Karpas-422 (cell line): ENCODE measurements at regions not wholly inside any gene's neighbourhood (a gene's known extent, or its start where the extent isn't known, plus 50 kb on each side); places are given as distances from the start of the nearest gene placed in this dataset.

Experiments used
- DNase-seq: peaks from one replicate; pipeline ENCODE4 v3.0.0-alpha.2; 2015
- H2AFZ ChIP-seq: fragments of 200-600 bp; sonication (generic); 2 replicates; pipeline ENCODE4 v1.6.1; 2014; ENCODE audit warnings: antibody characterized with exemption, low read length, mixed read lengths
- H3K27ac ChIP-seq: fragments of 200-600 bp; sonication (generic); 2 replicates; pipeline ENCODE4 v1.5.1; 2014; ENCODE audit warnings: mild to moderate bottlenecking, low read length, moderate library complexity
- H3K27me3 ChIP-seq: fragments of 200-600 bp; sonication (generic); 2 replicates; pipeline ENCODE4 v1.6.1; 2014; ENCODE audit warnings: low read length, mixed read lengths
- H3K36me3 ChIP-seq: fragments of 200-600 bp; sonication (generic); 2 replicates; pipeline ENCODE4 v1.6.1; 2014; ENCODE audit warnings: low read length, mixed read lengths; ENCODE audit not compliant: insufficient read depth
- H3K4me1 ChIP-seq: fragments of 200-600 bp; sonication (generic); 2 replicates; pipeline ENCODE4 v1.6.1; 2014; ENCODE audit warnings: mild to moderate bottlenecking, low read length, mixed read lengths
- H3K4me2 ChIP-seq: fragments of 200-600 bp; sonication (generic); 2 replicates; pipeline ENCODE4 v1.6.1; 2014; ENCODE audit warnings: low read length, low read depth, mild to moderate bottlenecking; ENCODE audit not compliant: poor library complexity, severe bottlenecking
- H3K4me3 ChIP-seq: fragments of 200-600 bp; sonication (generic); 2 replicates; pipeline ENCODE4 v1.5.1; 2014; ENCODE audit warnings: mild to moderate bottlenecking, antibody characterized with exemption, low read length, mixed read lengths
- H3K79me2 ChIP-seq: fragments of 200-600 bp; sonication (generic); 2 replicates; pipeline ENCODE4 v1.6.1; 2014; ENCODE audit warnings: mild to moderate bottlenecking, low read length, mixed read lengths
- H3K9ac ChIP-seq: fragments of 200-600 bp; sonication (generic); 2 replicates; pipeline ENCODE4 v1.6.0; 2014; ENCODE audit warnings: low read length
- H3K9me2 ChIP-seq: fragments of 200-600 bp; sonication (generic), shearing (Covaris generic); replicated peaks from 2 replicates; pipeline ENCODE4 v1.6.0; 2014; ENCODE audit warnings: mild to moderate bottlenecking, low read length, moderate library complexity; ENCODE audit not compliant: insufficient read depth
- H3K9me3 ChIP-seq: fragments of 300-700, 200-600 bp; sonication (generic); 2 replicates; pipeline ENCODE4 v1.6.1; 2014; ENCODE audit warnings: low read length, mixed read lengths
- H4K20me1 ChIP-seq: fragments of 200-600 bp; sonication (generic); 2 replicates; pipeline ENCODE4 v1.6.1; 2014; ENCODE audit warnings: mild to moderate bottlenecking, antibody characterized with exemption, low read length, low read depth; ENCODE audit not compliant: insufficient read depth

DNA sequence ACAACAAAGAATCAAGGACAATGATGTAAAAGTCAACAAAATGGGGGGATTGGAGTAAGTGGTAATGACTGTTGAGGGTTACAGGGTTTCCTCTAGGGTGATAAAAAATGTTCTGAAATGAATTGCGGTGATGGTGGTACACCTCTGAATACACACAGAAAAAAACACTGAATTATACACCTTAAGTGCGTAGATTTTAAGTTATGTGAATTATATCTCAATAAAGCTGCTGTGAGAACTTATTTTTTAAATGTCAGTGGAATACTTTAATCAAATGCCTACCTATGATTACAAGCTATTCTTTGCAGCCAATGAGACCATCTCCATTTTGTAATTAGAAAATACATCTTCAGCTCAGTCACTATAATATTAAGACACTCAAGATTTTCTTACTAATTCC is 53.5 kb downstream of the ZNF608 start:
- Histone ChIP-seq H3K9me3 (no peaks in the 10 kb centered on the region), H3K36me3 (no peaks in the 10 kb centered on the region), H3K79me2 (no peaks in the 10 kb centered on the region)

DNA sequence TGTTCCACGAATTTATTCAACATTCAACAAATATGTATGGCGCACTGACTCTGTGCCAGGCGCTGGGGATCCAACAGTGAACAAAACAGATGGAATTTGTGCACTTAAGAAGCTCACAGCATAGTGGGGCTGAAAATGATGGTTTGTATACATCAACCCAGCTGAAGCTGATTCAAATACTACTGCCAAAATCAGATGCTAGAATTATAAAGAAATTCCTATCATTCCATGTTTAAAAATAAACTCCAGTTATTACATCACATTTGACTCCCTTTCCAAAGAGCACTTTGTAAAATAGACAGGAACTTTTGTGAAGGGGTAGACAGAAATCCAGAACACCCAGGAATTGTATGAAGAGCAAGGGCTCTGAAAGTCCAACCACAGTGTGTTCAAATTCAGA is 54.1 kb downstream of the ZNF608 start:
- Histone ChIP-seq H4K20me1 (no peaks in the 10 kb centered on the region), H2AFZ (no peak overlapping the region), H3K4me2 (no peak overlapping the region), H3K27me3 (no peaks in the 10 kb centered on the region), H3K9me2 (no peaks in the 10 kb centered on the region), H3K27ac (no peak overlapping the region), H3K36me3 (no peaks in the 10 kb centered on the region), H3K9me3 (no peaks in the 10 kb centered on the region), H3K4me1 (0 out of 2 replicates have a peak, but pooled peaks cover 3% of the 10 kb centered on the region), H3K79me2 (no peaks in the 10 kb centered on the region), H3K4me3 (no peak overlapping the region), H3K9ac (no peak overlapping the region)
- no peak for DNase-seq

More for the DNA sequence above, 53.5 kb downstream of the ZNF608 start:
- H3K4me1 ChIP-seq, result 0 out of 2 replicates have a peak, but pooled peaks cover 3% of the 10 kb centered on the region
- H3K4me2 ChIP-seq, result no peak overlapping the region
- no peaks in the 10 kb centered on the region for H4K20me1 ChIP-seq
- no peak overlapping the region for H3K27ac ChIP-seq
- no peak for DNase-seq
- no peak overlapping the region for H3K9ac ChIP-seq
- H2AFZ ChIP-seq, result no peak overlapping the region
- no peaks in the 10 kb centered on the region for H3K9me2 ChIP-seq
- H3K27me3 ChIP-seq, result no peaks in the 10 kb centered on the region
- no peak overlapping the region for H3K4me3 ChIP-seq

DNA sequence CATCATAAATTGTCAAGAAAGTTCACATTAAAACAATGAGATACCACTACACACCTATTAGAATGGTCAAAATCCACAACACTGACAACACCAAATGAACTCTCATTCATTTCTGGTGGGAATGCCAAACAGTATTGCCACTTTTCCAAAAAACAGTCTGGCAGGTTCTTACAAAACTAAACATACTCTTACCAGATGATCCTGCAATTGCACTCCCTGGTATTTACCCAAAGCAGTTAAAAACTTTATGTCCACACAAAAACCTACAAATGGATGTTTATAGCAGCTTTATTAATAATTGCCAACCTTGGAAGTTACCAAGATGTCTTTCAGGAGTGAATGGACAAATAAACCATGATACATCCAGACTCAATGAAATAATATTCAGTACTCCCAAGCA is 56.8 kb downstream of the ZNF608 start:
- H3K4me3 ChIP-seq, result no peak overlapping the region
- H4K20me1 ChIP-seq, result no peaks in the 10 kb centered on the region
- no peak overlapping the region for H3K9ac ChIP-seq
- H3K4me1 ChIP-seq, result no peaks in the 10 kb centered on the region
- no peaks in the 10 kb centered on the region for H3K9me3 ChIP-seq
- no peaks in the 10 kb centered on the region for H3K9me2 ChIP-seq
- H3K36me3 ChIP-seq, result no peaks in the 10 kb centered on the region
- H3K27ac ChIP-seq, result no peak overlapping the region
- H3K27me3 ChIP-seq, result no peaks in the 10 kb centered on the region
- DNase-seq, result no peak
- H3K4me2 ChIP-seq, result no peak overlapping the region
- no peak overlapping the region for H2AFZ ChIP-seq
- no peaks in the 10 kb centered on the region for H3K79me2 ChIP-seq

DNA sequence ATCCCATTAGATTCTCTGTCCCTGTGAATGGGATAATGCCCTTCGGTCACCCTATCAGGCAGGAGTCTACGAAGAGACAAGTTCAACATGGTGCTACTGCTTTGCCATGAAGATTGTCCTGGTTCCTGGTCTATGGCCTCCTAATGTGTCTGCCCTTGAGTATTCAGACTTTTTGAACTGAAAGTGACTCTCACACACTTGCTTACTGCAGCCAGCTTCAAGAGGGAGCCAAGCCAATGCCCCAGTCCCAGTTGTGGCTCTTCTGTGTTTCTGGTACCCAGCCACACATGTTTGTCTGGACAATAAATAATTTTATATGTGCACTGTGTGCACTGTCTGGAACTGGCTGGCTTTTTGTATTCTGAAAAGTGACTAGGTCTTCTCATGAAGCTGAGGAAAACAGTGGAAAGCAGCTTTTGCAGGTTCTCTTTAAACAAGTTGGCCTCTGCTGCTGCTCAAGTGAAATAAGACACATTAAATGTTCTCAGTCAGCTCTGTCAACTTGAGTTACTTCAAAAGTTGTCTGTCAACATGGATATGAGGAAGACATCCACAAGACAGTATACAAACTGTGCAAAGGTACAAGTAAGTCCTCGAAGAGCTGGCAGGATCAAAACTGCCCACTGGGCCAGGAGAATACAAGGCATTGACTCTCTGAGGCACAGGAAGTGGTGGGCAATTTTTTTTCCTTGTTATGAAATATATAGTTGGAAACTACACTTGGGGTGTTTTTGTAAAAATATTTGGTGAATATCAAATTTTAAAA is 60.0 kb downstream of the ZNF608 start:
- H3K9me2 ChIP-seq, result no peaks in the 10 kb centered on the region
- H3K9ac ChIP-seq, result no peak overlapping the region
- no peak overlapping the region for H3K4me3 ChIP-seq
- DNase-seq, result no peak
- no peak overlapping the region for H2AFZ ChIP-seq
- no peaks in the 10 kb centered on the region for H3K36me3 ChIP-seq
- no peaks in the 10 kb centered on the region for H3K9me3 ChIP-seq
- no peaks in the 10 kb centered on the region for H3K27me3 ChIP-seq
- H3K4me2 ChIP-seq, result no peak overlapping the region
- H4K20me1 ChIP-seq, result no peaks in the 10 kb centered on the region
- H3K4me1 ChIP-seq, result no peaks in the 10 kb centered on the region
- no peaks in the 10 kb centered on the region for H3K79me2 ChIP-seq
- no peak overlapping the region for H3K27ac ChIP-seq

DNA sequence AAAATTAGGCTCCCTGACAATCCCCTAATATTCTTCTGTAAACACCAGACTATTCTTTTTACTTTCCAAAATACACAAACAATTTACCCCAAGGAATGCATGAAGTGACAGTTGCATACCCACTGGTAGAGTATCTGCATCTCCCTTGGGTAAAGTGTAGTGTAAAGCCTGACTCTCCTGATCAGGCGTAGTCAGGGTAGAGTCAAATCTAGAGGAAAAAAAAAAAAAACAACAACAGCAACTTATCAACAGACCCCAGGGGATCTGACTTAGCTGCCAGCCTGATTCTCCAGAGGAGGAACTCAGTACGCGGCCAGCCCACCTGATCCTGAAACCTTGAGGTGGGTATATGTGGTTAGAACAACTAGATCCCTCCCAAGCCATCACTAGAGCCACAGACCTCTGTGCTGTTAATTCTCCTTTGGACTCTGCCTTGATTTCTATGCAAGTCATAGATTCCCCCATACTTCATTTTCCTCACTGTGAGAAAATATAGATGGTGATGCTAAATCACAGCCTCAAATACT is 61.0 kb downstream of the ZNF608 start:
- DNase-seq, result no peak
- no peaks in the 10 kb centered on the region for H3K36me3 ChIP-seq
- H3K9me3 ChIP-seq, result no peaks in the 10 kb centered on the region
- no peak overlapping the region for H3K9ac ChIP-seq
- no peaks in the 10 kb centered on the region for H3K27me3 ChIP-seq
- H3K4me2 ChIP-seq, result no peak overlapping the region
- H3K9me2 ChIP-seq, result no peaks in the 10 kb centered on the region
- H4K20me1 ChIP-seq, result no peaks in the 10 kb centered on the region
- no peak overlapping the region for H3K27ac ChIP-seq
- H3K79me2 ChIP-seq, result no peaks in the 10 kb centered on the region
- H2AFZ ChIP-seq, result no peak overlapping the region
- H3K4me3 ChIP-seq, result no peak overlapping the region
- no peaks in the 10 kb centered on the region for H3K4me1 ChIP-seq

DNA sequence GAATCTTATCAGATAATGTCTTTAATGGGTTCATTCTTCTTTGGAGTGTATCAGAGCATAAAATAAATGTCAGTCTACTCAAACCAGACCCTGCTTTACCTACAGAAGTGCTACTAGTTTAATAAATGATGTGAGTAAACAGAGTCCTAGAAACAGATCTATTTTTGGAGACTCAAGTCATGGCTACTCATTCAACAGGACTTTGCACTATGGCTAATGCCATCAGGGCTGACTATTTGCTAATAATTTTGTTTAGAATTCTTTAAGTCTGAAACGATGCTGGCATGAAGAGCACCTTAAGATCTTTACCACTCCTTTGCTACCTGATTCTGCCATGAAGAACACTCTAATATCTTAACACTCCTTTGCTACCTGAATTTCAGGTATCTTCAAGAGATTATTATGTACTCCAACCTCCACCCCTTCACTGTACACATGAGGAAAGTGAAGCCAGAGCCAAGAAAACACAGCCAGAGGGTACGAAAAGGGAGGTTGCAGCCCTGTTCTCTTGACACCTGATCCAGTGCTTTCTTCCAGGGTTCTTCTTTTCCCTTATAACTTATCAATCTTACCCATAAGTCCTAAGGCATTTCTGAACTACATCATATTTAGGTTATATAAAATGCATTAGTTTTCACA is 62.4 kb downstream of the ZNF608 start:
- Histone ChIP-seq H3K9me3 (no peaks in the 10 kb centered on the region), H3K4me2 (no peak overlapping the region), H3K4me3 (no peak overlapping the region), H3K9me2 (no peaks in the 10 kb centered on the region), H3K36me3 (no peaks in the 10 kb centered on the region), H3K27ac (no peak overlapping the region), H3K4me1 (no peaks in the 10 kb centered on the region), H3K79me2 (no peaks in the 10 kb centered on the region), H3K27me3 (no peaks in the 10 kb centered on the region), H3K9ac (no peak overlapping the region), H4K20me1 (no peaks in the 10 kb centered on the region), H2AFZ (no peak overlapping the region)
- no peak for DNase-seq

DNA sequence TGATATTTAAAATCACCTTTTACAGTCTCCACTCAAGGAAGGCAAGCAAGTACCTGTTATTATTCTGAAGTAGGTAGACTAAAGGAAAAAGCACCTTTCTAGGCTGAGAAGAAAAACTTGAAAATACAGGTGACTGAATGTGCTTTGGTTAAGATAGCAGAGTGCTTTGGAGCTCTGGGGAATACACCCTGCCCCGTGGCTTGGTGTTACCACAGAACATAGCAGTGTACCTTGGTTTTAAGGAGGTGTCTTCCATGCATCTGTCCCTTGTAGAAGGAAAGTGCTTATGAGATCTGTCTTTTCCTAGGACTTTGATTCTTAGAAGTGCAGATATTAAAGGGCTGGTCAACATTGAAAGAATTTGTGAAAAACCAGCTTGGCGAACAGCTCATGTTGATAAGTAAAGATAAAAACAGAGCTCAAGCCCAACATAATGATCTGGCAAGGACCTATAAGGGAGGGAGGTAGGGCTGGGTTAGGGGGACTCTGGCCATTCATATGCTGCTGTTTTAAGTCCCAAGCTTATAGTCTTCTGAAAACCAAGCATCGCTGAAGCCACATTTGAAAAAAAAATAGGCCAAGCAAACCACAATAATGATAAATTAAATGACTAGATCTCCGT is 66.8 kb downstream of the ZNF608 start:
- Histone ChIP-seq H3K9me3 (no peaks in the 10 kb centered on the region), H3K4me2 (no peak overlapping the region), H3K79me2 (no peaks in the 10 kb centered on the region), H4K20me1 (0 out of 2 replicates have a peak, but pooled peaks cover 4% of the 10 kb centered on the region), H3K4me3 (no peak overlapping the region), H3K27ac (no peak overlapping the region), H3K4me1 (no peaks in the 10 kb centered on the region), H3K9ac (no peak overlapping the region), H3K9me2 (no peaks in the 10 kb centered on the region), H3K27me3 (no peaks in the 10 kb centered on the region), H2AFZ (no peak overlapping the region), H3K36me3 (no peaks in the 10 kb centered on the region)
- no peak for DNase-seq

DNA sequence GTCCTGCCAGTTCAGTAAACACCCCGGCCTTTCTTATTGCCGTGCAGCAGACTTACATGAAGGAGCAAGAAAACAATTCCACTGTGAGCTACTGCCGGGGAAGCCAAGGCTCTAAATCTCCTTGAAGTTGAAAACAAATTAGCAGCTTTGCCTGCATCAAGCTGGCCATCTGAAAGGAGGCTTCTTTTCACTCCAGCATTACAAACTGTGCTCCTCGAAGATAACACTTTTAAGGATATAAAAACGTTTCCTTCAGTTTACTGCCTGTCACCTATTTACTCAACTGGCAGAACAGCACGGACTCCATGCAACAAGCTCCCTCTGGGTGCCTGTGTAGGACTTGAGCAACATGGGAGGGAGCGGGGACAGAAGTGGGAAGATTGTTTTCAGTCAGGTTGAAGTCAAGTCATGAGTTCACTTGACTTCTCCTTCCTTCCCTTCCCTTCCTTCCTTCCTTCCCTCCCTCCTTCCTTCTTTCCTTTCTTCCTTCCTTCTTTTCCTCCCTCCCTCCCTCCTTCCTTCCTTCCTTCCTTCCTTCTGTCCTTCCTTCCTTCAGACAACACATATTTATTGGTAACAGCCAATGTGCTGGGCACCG is 67.4 kb downstream of the ZNF608 start:
- Histone ChIP-seq H3K9ac (no peak overlapping the region), H3K4me1 (no peaks in the 10 kb centered on the region), H3K9me3 (no peaks in the 10 kb centered on the region), H3K27ac (no peak overlapping the region), H3K4me3 (no peak overlapping the region), H3K27me3 (no peaks in the 10 kb centered on the region), H3K79me2 (no peaks in the 10 kb centered on the region), H2AFZ (no peak overlapping the region), H4K20me1 (0 out of 2 replicates have a peak, but pooled peaks cover 4% of the 10 kb centered on the region), H3K4me2 (no peak overlapping the region), H3K9me2 (no peaks in the 10 kb centered on the region), H3K36me3 (no peaks in the 10 kb centered on the region)
- DNase-seq, result no peak
